Lower leg skin (tissue), 3 donors: ENCODE measurements at regions not wholly inside any gene's neighbourhood (a gene's known extent, or its start where the extent isn't known, plus 50 kb on each side); places are given as distances from the start of the nearest gene placed in this dataset.

Source experiments
- POLR2A ChIP-seq, 2 donors: fragments of 450-650 bp; IDR thresholded peaks; one replicate each; pipeline ENCODE4 v1.6.1; 2016 to 2017; ENCODE audit warnings: antibody characterized with exemption in 2 of 2, mild to moderate bottlenecking in 1 of 2, moderate library complexity in 1 of 2
- TF ChIP-seq, protein P1 (sequence below), 3 donors: fragments of 450-650 bp; IDR thresholded peaks; one replicate each; pipeline ENCODE4 v1.5.1; 2016; ENCODE audit warnings: antibody characterized with exemption in 3 of 3, mild to moderate bottlenecking in 3 of 3, moderate library complexity in 2 of 3

DNA sequence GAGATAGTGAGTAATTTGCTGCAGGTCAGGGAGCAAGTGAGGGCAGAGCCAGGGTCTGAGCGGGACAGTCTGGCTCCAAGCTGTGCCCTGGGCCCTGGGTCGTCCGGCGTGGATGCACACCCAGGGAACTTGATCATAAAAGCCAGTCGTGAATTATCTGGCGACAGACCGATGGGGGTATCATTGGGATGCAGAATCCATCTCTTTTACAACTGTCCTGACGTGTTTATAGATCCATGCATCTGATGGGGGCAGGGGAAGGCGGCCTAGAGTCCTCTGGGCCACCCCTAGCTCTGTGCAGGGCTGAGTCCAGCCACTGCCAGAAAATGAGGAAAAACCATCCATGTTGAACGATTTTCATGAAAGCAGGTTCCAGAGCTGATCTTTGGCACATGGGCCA lies 332.8 kb downstream of the C16orf95 start:
- TF ChIP-seq, protein P1, sequence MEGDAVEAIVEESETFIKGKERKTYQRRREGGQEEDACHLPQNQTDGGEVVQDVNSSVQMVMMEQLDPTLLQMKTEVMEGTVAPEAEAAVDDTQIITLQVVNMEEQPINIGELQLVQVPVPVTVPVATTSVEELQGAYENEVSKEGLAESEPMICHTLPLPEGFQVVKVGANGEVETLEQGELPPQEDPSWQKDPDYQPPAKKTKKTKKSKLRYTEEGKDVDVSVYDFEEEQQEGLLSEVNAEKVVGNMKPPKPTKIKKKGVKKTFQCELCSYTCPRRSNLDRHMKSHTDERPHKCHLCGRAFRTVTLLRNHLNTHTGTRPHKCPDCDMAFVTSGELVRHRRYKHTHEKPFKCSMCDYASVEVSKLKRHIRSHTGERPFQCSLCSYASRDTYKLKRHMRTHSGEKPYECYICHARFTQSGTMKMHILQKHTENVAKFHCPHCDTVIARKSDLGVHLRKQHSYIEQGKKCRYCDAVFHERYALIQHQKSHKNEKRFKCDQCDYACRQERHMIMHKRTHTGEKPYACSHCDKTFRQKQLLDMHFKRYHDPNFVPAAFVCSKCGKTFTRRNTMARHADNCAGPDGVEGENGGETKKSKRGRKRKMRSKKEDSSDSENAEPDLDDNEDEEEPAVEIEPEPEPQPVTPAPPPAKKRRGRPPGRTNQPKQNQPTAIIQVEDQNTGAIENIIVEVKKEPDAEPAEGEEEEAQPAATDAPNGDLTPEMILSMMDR (IDR thresholded peaks at IDR 0.05) = no peak
- TF ChIP-seq POLR2A (IDR thresholded peaks at IDR 0.05) = no peak
